HUES48 (cell line): ENCODE measurements at regions not wholly inside any gene's neighbourhood (a gene's known extent, or its start where the extent isn't known, plus 50 kb on each side); places are given as distances from the start of the nearest gene placed in this dataset.

Source experiments
- H3K27ac ChIP-seq: one replicate; pipeline ENCODE4 v1.7.0; 2013; ENCODE audit warnings: low read depth, low read length, inconsistent platforms
- H3K27me3 ChIP-seq: 2 replicates; pipeline ENCODE4 v1.6.1; 2013; ENCODE audit warnings: mild to moderate bottlenecking, low read length; ENCODE audit not compliant: control insufficient read depth, insufficient read depth
- H3K36me3 ChIP-seq: 2 replicates; pipeline ENCODE4 v1.6.1; 2013; ENCODE audit warnings: low read length; ENCODE audit not compliant: control insufficient read depth, insufficient read depth
- H3K4me1 ChIP-seq: 2 replicates; pipeline ENCODE4 v1.6.1; 2013; ENCODE audit warnings: mild to moderate bottlenecking, low read length; ENCODE audit not compliant: control insufficient read depth, insufficient read depth
- H3K4me3 ChIP-seq: 2 replicates; pipeline ENCODE4 v1.5.1; 2013; ENCODE audit warnings: mild to moderate bottlenecking, low read depth, low read length
- H3K9ac ChIP-seq: 2 replicates; pipeline ENCODE4 v1.6.1; 2013; ENCODE audit warnings: mild to moderate bottlenecking, low read depth, low read length, moderate library complexity
- H3K9me3 ChIP-seq: 2 replicates; pipeline ENCODE4 v1.6.1; 2013; ENCODE audit warnings: low read length; ENCODE audit not compliant: control insufficient read depth, insufficient read depth

- no peak overlapping the region for H3K9ac ChIP-seq
- no peak overlapping the region for H3K27ac ChIP-seq
- no peaks in the 10 kb centered on the region for H3K27me3 ChIP-seq
- no peaks in the 10 kb centered on the region for H3K9me3 ChIP-seq
- no peaks in the 10 kb centered on the region for H3K36me3 ChIP-seq
- no peak overlapping the region for H3K4me3 ChIP-seq
- peaks cover 7% of the 10 kb centered on the region for H3K4me1 ChIP-seq
Measured at GRCh38 chr5:138664276-138664943, 88.8 kb upstream of the CTNNA1 start.

DNA sequence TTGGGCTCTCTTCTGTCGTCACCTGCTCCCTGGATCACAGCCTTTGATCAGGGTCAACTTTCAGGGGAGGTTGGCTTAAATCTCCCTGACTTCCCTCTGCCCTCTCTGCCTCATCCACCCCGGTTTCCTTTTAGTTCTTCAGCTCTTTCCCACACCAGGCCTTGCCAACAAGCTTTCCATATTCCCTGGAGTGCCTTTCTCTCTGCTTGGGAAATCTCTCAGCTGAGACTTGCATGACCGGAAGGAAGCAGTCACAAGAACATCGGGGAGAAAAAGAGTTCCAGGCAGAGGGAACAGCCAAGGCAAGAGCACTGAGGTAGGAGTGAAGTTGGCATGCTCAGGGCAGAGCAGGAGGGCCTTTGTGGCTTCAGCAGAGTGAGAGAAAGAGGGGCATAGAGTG lies 88.4 kb upstream of the HSPA9 start:
- peaks cover 7% of the 10 kb centered on the region for H3K4me1 ChIP-seq
- H3K9me3 ChIP-seq = no peaks in the 10 kb centered on the region
- H3K27me3 ChIP-seq = no peaks in the 10 kb centered on the region
- no peak overlapping the region for H3K27ac ChIP-seq
- H3K4me3 ChIP-seq = no peak overlapping the region
- no peak overlapping the region for H3K9ac ChIP-seq
- no peaks in the 10 kb centered on the region for H3K36me3 ChIP-seq

- no peak overlapping the region for H3K9ac ChIP-seq
- no peaks in the 10 kb centered on the region for H3K27me3 ChIP-seq
- H3K27ac ChIP-seq = no peak overlapping the region
- no peaks in the 10 kb centered on the region for H3K36me3 ChIP-seq
- no peak overlapping the region for H3K4me3 ChIP-seq
- no peaks in the 10 kb centered on the region for H3K9me3 ChIP-seq
- H3K4me1 ChIP-seq = peaks cover 7% of the 10 kb centered on the region
Measured at GRCh38 chr5:138663009-138663408, 87.8 kb upstream of the HSPA9 start.

DNA sequence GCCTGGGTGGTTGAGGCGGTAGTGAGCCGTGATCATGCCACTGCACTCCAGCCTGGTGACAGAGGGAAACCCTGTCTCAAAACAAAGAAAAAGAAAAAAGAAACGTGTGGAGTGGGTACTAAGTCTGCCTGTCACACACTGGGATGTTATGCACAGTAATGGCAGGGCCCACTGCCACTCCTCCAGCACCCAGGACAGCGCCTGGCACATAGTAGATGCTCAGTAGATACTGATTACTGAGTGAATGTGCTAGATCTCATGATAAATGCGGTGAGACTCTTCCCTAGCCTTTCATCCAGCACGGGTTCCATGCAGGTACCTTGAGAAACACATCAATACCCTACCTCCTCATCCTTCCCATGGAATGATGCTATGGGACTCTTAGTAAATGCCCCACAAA lies 87.4 kb upstream of the HSPA9 start:
- H3K4me1 ChIP-seq = peaks cover 7% of the 10 kb centered on the region

DNA sequence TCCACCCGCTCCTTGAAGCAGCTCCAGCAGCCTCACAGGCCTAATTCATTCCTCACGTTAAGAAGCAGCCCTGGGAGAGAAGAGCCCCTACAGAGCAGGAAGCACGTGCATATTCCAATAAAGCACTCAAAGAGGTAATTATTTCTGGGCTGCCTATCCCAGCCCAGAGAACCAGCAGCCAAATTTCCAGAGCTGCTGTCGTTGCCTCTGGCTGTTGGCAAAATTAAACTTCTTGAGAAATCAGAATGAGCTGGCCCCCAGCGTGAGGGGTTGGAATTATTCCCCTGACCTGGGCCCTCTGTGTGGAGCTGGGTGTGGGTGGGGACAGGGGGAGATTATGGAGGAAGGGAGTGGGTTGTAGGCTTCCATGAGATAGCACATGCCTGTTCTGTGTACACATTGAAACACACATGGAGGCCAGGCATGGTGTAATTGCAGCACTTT lies 86.8 kb upstream of the HSPA9 start:
- no peaks in the 10 kb centered on the region for H3K36me3 ChIP-seq
- no peaks in the 10 kb centered on the region for H3K9me3 ChIP-seq
- H3K9ac ChIP-seq = no peak overlapping the region
- H3K4me3 ChIP-seq = no peak overlapping the region
- no peaks in the 10 kb centered on the region for H3K27me3 ChIP-seq
- H3K4me1 ChIP-seq = peaks cover 7% of the 10 kb centered on the region
- H3K27ac ChIP-seq = no peak overlapping the region

More for the DNA sequence above, 87.4 kb upstream of the HSPA9 start:
- Histone ChIP-seq H3K9me3 (no peaks in the 10 kb centered on the region), H3K27ac (no peak overlapping the region), H3K4me3 (no peak overlapping the region), H3K27me3 (no peaks in the 10 kb centered on the region), H3K36me3 (no peaks in the 10 kb centered on the region), H3K9ac (no peak overlapping the region)

DNA sequence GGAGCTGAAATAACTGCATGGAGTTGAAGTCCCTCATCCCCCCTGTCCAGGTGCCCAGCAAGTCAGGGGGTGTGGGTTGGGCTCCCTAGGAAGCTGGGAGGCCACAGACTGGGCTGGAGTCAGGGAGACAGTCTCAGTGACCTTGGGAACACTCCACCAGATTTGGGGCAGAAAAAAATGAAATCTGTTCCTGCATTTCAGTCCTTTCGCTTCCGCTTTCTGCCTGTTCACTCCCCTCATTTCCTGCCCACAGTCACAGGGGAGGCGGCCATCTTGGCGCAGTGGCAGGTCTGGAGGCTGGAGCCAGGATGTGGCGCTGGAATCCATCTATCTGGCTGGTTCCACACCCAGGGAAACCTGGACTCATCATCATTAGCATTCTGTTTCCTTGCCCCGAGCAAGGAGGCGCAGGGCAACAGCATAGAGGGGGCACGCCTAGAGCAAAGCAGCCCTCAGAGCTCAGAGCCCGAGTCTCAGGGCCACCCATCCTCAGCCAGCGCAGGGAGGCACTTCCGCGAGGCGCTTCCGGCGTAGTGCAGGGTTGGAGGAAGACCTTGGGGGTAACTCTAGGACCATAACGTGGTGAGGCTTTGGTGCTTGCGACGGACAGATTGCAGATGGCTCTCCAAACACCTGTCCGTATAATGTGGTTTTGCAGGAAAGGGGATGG lies 86.2 kb upstream of the HSPA9 start:
- H3K27me3 ChIP-seq = no peaks in the 10 kb centered on the region
- peaks cover 7% of the 10 kb centered on the region for H3K4me1 ChIP-seq
- no peaks in the 10 kb centered on the region for H3K9me3 ChIP-seq
- no peak overlapping the region for H3K9ac ChIP-seq
- no peaks in the 10 kb centered on the region for H3K36me3 ChIP-seq
- no peak overlapping the region for H3K4me3 ChIP-seq
- H3K27ac ChIP-seq = no peak overlapping the region

- Histone ChIP-seq H3K27me3 (no peaks in the 10 kb centered on the region), H3K4me1 (peaks cover 7% of the 10 kb centered on the region), H3K36me3 (no peaks in the 10 kb centered on the region), H3K27ac (no peak overlapping the region), H3K4me3 (no peak overlapping the region), H3K9me3 (no peaks in the 10 kb centered on the region), H3K9ac (no peak overlapping the region)
Measured at GRCh38 chr5:138660051-138660572, 84.9 kb upstream of the HSPA9 start.

- H3K27ac ChIP-seq = no peak overlapping the region
- H3K9ac ChIP-seq = no peak overlapping the region
- H3K4me3 ChIP-seq = no peak overlapping the region
- H3K4me1 ChIP-seq = peaks cover 6% of the 10 kb centered on the region; the same call in 1 of the 2 replicates
- no peaks in the 10 kb centered on the region for H3K9me3 ChIP-seq
- H3K36me3 ChIP-seq = no peaks in the 10 kb centered on the region
- no peaks in the 10 kb centered on the region for H3K27me3 ChIP-seq
Measured at GRCh38 chr5:138659561-138659960, 84.4 kb upstream of the HSPA9 start.

- Histone ChIP-seq H3K9ac (no peak overlapping the region), H3K36me3 (no peaks in the 10 kb centered on the region), H3K27ac (no peak overlapping the region), H3K4me1 (0 out of 2 replicates have a peak, but pooled peaks cover 3% of the 10 kb centered on the region), H3K4me3 (no peak overlapping the region), H3K27me3 (no peaks in the 10 kb centered on the region), H3K9me3 (no peaks in the 10 kb centered on the region)
Measured at GRCh38 chr5:138659121-138659520, 83.9 kb upstream of the HSPA9 start.

DNA sequence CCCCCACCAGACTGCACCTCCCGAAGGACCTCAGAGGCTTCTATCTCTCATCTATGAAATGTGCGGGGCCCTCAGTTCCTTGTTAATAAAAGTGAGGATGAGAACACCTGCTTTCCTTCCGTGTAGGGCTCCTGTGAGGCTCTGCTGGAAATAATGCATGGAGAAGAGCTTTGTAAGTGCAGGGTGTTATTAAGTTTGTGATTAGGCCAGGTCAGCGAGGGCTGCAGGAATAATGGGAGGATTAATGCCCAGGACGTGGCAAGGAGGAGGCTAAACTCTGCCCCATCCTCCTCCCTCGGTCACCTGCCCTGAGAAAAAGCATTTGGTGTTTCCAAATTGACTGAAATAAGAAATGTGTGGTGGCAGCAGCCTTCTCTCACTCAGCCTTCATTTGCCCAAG lies 83.5 kb upstream of the HSPA9 start:
- H3K4me1 ChIP-seq = peaks cover 7% of the 10 kb centered on the region; the same call in 1 of the 2 replicates
- H3K4me3 ChIP-seq = no peak overlapping the region
- H3K9ac ChIP-seq = no peak overlapping the region
- H3K27ac ChIP-seq = no peak overlapping the region
- H3K36me3 ChIP-seq = no peaks in the 10 kb centered on the region
- no peaks in the 10 kb centered on the region for H3K27me3 ChIP-seq
- no peaks in the 10 kb centered on the region for H3K9me3 ChIP-seq

GRCh38 chr5:138657360-138657759 lies 82.2 kb upstream of the HSPA9 start:
- H3K27me3 ChIP-seq = no peaks in the 10 kb centered on the region

More at GRCh38 chr5:138657360-138657759, 82.2 kb upstream of the HSPA9 start:
- Histone ChIP-seq H3K9ac (no peak overlapping the region), H3K4me3 (no peak overlapping the region), H3K27ac (no peak overlapping the region), H3K9me3 (no peaks in the 10 kb centered on the region), H3K36me3 (no peaks in the 10 kb centered on the region), H3K4me1 (peaks cover 9% of the 10 kb centered on the region; the same call in 1 of the 2 replicates)
